ENCODE measurements at regions not wholly inside any gene's neighbourhood (a gene's known extent, or its start where the extent isn't known, plus 50 kb on each side); places are given as distances from the start of the nearest gene placed in this dataset.

DNA sequence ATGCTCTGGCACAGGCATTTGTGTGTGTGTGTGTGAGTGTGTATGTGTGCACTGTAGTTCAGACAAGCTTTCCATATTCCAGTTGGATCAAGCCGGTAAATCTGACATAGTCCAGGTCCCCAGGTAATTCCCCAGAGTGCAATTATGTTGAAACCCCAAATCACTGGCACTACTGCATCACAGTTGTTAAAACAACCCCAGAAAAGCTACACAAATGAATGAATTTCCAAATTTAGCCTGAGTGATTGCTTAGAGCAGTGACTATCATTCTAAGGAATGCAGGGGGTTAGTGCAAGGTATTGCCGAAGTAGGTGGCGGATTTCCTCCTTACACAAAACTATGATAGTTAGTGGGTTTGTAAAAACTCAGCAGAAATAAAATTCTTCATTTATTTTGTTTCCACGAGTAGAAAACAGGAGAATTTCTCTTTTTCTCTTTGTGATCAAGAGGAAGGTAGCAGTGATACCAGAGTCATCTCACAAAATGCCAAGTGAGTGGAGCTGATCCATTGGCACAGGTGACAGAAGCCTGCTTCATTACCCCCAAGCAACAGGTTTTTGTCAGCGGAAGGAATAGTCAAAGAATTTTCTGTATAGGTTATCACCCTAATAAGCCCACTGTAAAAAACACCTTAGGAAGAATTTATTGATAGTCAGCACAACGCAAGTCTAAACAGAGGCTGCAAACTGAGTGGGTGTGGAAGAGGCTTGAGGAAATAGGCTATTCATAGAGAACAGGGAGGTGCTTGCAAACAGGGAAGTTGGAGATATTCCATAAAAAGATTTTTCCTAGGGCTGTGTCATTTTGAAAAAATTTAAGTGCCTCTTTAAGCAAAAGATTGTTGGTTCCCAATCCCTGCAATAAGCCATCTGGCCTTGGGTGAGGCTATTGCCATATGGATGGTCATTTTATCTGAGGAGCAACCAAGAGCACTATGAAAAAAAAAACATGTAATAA is 385.1 kb downstream of the CHSY3 start:
- TF ChIP-seq, protein P1, sequence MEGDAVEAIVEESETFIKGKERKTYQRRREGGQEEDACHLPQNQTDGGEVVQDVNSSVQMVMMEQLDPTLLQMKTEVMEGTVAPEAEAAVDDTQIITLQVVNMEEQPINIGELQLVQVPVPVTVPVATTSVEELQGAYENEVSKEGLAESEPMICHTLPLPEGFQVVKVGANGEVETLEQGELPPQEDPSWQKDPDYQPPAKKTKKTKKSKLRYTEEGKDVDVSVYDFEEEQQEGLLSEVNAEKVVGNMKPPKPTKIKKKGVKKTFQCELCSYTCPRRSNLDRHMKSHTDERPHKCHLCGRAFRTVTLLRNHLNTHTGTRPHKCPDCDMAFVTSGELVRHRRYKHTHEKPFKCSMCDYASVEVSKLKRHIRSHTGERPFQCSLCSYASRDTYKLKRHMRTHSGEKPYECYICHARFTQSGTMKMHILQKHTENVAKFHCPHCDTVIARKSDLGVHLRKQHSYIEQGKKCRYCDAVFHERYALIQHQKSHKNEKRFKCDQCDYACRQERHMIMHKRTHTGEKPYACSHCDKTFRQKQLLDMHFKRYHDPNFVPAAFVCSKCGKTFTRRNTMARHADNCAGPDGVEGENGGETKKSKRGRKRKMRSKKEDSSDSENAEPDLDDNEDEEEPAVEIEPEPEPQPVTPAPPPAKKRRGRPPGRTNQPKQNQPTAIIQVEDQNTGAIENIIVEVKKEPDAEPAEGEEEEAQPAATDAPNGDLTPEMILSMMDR (conservative IDR thresholded peaks at IDR 0.05; ENCODE audit: low read depth in 2 of 2), result no peak
- TF ChIP-seq POLR2AphosphoS5 (IDR thresholded peaks at IDR 0.05; ENCODE audit: low read depth) (no peak), EZH2 (IDR thresholded peaks at IDR 0.05; ENCODE audit: low read depth, unreplicated experiment) (no peak), CREB1 (CRISPR knock-in tag; IDR thresholded peaks at IDR 0.05; ENCODE audit: low read depth) (no peak)

All from GM23338 (cell line).